ENCODE measurements at regions not wholly inside any gene's neighbourhood (a gene's known extent, or its start where the extent isn't known, plus 50 kb on each side); places are given as distances from the start of the nearest gene placed in this dataset.

GRCh38 chr19:34835631-34836351, 62.8 kb upstream of the ZNF599 start:
- TF ChIP-seq SPI1 (IDR thresholded peaks at IDR 0.05; ENCODE audit: borderline replicate concordance, low read depth, low read length) = no peak
- TF ChIP-seq, protein P1, sequence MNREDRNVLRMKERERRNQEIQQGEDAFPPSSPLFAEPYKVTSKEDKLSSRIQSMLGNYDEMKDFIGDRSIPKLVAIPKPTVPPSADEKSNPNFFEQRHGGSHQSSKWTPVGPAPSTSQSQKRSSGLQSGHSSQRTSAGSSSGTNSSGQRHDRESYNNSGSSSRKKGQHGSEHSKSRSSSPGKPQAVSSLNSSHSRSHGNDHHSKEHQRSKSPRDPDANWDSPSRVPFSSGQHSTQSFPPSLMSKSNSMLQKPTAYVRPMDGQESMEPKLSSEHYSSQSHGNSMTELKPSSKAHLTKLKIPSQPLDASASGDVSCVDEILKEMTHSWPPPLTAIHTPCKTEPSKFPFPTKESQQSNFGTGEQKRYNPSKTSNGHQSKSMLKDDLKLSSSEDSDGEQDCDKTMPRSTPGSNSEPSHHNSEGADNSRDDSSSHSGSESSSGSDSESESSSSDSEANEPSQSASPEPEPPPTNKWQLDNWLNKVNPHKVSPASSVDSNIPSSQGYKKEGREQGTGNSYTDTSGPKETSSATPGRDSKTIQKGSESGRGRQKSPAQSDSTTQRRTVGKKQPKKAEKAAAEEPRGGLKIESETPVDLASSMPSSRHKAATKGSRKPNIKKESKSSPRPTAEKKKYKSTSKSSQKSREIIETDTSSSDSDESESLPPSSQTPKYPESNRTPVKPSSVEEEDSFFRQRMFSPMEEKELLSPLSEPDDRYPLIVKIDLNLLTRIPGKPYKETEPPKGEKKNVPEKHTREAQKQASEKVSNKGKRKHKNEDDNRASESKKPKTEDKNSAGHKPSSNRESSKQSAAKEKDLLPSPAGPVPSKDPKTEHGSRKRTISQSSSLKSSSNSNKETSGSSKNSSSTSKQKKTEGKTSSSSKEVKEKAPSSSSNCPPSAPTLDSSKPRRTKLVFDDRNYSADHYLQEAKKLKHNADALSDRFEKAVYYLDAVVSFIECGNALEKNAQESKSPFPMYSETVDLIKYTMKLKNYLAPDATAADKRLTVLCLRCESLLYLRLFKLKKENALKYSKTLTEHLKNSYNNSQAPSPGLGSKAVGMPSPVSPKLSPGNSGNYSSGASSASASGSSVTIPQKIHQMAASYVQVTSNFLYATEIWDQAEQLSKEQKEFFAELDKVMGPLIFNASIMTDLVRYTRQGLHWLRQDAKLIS (CRISPR knock-in tag; IDR thresholded peaks at IDR 0.05) = no peak
- no peak for TF ChIP-seq ZSCAN29 (IDR thresholded peaks at IDR 0.05)
- TF ChIP-seq, protein P2, sequence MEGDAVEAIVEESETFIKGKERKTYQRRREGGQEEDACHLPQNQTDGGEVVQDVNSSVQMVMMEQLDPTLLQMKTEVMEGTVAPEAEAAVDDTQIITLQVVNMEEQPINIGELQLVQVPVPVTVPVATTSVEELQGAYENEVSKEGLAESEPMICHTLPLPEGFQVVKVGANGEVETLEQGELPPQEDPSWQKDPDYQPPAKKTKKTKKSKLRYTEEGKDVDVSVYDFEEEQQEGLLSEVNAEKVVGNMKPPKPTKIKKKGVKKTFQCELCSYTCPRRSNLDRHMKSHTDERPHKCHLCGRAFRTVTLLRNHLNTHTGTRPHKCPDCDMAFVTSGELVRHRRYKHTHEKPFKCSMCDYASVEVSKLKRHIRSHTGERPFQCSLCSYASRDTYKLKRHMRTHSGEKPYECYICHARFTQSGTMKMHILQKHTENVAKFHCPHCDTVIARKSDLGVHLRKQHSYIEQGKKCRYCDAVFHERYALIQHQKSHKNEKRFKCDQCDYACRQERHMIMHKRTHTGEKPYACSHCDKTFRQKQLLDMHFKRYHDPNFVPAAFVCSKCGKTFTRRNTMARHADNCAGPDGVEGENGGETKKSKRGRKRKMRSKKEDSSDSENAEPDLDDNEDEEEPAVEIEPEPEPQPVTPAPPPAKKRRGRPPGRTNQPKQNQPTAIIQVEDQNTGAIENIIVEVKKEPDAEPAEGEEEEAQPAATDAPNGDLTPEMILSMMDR (IDR thresholded peaks at IDR 0.05 in 2 of 3, conservative IDR thresholded peaks at IDR 0.05 in 1 of 3; ENCODE audit: insufficient read depth in 2 of 3, low read depth in 1 of 3, low read length in 3 of 3) = no peak
- no peak for TF ChIP-seq ZNF830 (CRISPR knock-in tag; IDR thresholded peaks at IDR 0.05)
- TF ChIP-seq EP300 (IDR thresholded peaks at IDR 0.05; ENCODE audit: low read length) = no peak
- TF ChIP-seq, protein P3, sequence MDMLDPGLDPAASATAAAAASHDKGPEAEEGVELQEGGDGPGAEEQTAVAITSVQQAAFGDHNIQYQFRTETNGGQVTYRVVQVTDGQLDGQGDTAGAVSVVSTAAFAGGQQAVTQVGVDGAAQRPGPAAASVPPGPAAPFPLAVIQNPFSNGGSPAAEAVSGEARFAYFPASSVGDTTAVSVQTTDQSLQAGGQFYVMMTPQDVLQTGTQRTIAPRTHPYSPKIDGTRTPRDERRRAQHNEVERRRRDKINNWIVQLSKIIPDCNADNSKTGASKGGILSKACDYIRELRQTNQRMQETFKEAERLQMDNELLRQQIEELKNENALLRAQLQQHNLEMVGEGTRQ (CRISPR knock-in tag; IDR thresholded peaks at IDR 0.05) = no peak
- no peak for TF ChIP-seq STAT5B (CRISPR knock-in tag; IDR thresholded peaks at IDR 0.05)
- no peak for TF ChIP-seq RNF2 (IDR thresholded peaks at IDR 0.05)
- TF ChIP-seq ZNF707 (CRISPR knock-in tag; conservative IDR thresholded peaks at IDR 0.05) = no peak
- TF ChIP-seq CBX2 (IDR thresholded peaks at IDR 0.05; ENCODE audit: insufficient read depth, low read length, poor library complexity, severe bottlenecking) = no peak
- no peak for TF ChIP-seq POLR2A (conservative IDR thresholded peaks at IDR 0.05)
- TF ChIP-seq RB1 (IDR thresholded peaks at IDR 0.05; ENCODE audit: low read depth) = no peak
